Prostate gland (tissue), 2 donors: ENCODE measurements at regions not wholly inside any gene's neighbourhood (a gene's known extent, or its start where the extent isn't known, plus 50 kb on each side); places are given as distances from the start of the nearest gene placed in this dataset.

Experiments
- CTCF ChIP-seq, 4 experiments: fragments of 200-600 bp in 2 of 4; fragments of 450-650 bp in 2 of 4; sonication (generic) in 2 of 4; IDR thresholded peaks; 1 replicate in 3 of 4; 2 replicates in 1 of 4; pipeline ENCODE4 v1.5.1; 2016 to 2019; ENCODE audit warnings: antibody characterized with exemption in 4 of 4, mild to moderate bottlenecking in 2 of 4, moderate library complexity in 2 of 4
- POLR2A ChIP-seq: fragments of 450-650 bp; IDR thresholded peaks from one replicate; pipeline ENCODE4 v1.6.1; 2016; ENCODE audit warnings: antibody characterized with exemption, mild to moderate bottlenecking
- POLR2AphosphoS5 ChIP-seq: sonication (generic); formaldehyde crosslinking; IDR thresholded peaks from one replicate; pipeline ENCODE4 v1.6.1; 2017; ENCODE audit warnings: antibody characterized with exemption

GRCh38 chr7:155228459-155228845, 69.2 kb upstream of the INSIG1 start:
- TF ChIP-seq CTCF (IDR thresholded peaks at IDR 0.05), result no peak
- no peak for TF ChIP-seq POLR2AphosphoS5
- TF ChIP-seq POLR2A, result no peak
